ENCODE measurements at regions not wholly inside any gene's neighbourhood (a gene's known extent, or its start where the extent isn't known, plus 50 kb on each side); places are given as distances from the start of the nearest gene placed in this dataset.

DNA sequence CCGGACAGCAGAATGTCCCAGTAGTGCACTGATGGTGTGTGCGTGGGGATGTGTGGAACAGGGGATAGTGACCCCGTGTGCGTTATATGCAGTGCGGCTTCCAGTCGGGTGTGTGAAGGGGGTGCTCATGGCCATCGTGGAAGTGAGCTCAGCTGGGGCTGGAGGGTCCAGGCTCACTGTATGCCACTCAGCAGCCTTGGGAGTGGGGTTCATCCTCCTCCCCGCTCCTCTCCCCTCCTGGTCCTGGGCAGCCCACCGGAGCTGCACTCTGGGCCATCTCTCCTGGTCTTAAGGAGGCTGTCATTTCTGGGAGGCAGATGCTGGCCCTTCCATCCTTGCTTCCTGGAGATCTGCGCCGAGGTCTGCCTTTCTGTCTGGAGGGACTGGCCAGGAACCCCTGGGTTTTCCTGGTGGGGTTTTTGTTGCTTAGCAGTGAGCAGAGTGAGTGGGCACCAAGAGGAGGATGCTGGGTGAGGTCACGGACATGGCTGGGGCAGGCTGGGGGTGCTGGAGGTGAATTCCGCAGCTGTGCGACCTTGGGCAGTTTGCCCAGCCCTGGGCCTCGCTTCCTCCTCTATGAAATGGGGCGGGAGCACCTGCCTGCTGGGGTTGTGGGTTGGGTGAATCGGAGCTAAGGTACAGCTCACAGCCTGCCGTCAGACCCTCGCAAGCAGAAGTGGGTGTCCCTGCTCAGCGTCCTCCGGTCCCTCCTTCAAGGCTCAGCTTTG is 164.1 kb downstream of the SEC14L1 start:
- Histone ChIP-seq H3K4me3 (ENCODE audit: low read depth in 1 of 2, low read length in 1 of 2) (no peak overlapping the region), H3K4me1 (ENCODE audit: control insufficient read depth in 1 of 2, insufficient read depth in 1 of 2, low read depth in 1 of 2, low read length in 1 of 2) (no peaks in the 10 kb centered on the region), H3K36me3 (no peaks in the 10 kb centered on the region), H3K9me3 (no peaks in the 10 kb centered on the region), H3K27ac (no peak overlapping the region), H3K27me3 (no peaks in the 10 kb centered on the region)
- TF ChIP-seq, protein P1, sequence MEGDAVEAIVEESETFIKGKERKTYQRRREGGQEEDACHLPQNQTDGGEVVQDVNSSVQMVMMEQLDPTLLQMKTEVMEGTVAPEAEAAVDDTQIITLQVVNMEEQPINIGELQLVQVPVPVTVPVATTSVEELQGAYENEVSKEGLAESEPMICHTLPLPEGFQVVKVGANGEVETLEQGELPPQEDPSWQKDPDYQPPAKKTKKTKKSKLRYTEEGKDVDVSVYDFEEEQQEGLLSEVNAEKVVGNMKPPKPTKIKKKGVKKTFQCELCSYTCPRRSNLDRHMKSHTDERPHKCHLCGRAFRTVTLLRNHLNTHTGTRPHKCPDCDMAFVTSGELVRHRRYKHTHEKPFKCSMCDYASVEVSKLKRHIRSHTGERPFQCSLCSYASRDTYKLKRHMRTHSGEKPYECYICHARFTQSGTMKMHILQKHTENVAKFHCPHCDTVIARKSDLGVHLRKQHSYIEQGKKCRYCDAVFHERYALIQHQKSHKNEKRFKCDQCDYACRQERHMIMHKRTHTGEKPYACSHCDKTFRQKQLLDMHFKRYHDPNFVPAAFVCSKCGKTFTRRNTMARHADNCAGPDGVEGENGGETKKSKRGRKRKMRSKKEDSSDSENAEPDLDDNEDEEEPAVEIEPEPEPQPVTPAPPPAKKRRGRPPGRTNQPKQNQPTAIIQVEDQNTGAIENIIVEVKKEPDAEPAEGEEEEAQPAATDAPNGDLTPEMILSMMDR (IDR thresholded peaks at IDR 0.05), result no peak

GRCh38 chr17:77306048-77306789 is 165.4 kb downstream of the SEC14L1 start:
- H3K27me3 ChIP-seq, result no peaks in the 10 kb centered on the region
- no peaks in the 10 kb centered on the region for H3K36me3 ChIP-seq
- TF ChIP-seq, protein P1 (IDR thresholded peaks at IDR 0.05), result no peak
- no peaks in the 10 kb centered on the region for H3K9me3 ChIP-seq
- H3K4me3 ChIP-seq (ENCODE audit: low read depth in 1 of 2, low read length in 1 of 2), result no peak overlapping the region
- peaks cover 0 to under 1% of the 10 kb centered on the region in 2 experiments for H3K4me1 ChIP-seq (ENCODE audit: control insufficient read depth in 1 of 2, insufficient read depth in 1 of 2, low read depth in 1 of 2, low read length in 1 of 2)
- no peak overlapping the region for H3K27ac ChIP-seq

DNA sequence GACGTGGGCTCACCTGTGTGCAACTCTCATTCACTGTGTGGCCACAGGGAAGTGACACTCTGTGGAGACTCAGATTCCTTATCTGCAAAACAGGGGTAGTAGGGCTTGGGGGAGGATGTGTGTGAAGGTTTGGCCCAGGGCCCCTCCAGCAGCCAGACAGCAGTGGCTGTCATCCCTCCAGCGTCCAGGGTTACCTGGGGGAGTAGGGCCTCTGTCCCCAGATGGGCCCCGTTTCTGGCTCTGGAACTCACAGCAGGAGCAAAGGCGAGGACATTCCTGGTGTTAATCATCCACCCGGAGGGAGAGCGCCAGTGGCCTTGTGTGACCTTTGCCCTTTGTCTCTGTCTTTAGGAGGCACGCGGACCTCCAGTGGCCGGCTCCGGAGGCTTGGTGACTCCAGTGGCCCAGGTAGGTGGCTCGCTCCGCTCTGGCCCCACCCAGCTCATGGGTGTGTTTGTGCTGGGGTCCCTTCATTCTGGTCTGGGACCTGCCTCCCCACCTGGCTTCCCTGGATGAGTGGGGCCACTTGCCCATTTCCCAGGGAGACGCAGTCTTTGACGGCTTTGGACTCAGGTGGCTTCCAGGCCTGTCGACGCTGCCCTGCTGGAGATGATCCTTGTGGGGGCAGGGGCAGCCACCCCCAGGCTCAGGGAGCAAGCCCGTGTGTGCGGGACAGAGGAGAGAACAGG is 166.2 kb downstream of the SEC14L1 start:
- Histone ChIP-seq H3K27me3 (no peaks in the 10 kb centered on the region), H3K9me3 (no peaks in the 10 kb centered on the region), H3K27ac (no peak overlapping the region), H3K4me3 (ENCODE audit: low read depth in 1 of 2, low read length in 1 of 2) (no peak overlapping the region), H3K36me3 (no peaks in the 10 kb centered on the region), H3K4me1 (ENCODE audit: control insufficient read depth in 1 of 2, insufficient read depth in 1 of 2, low read depth in 1 of 2, low read length in 1 of 2) (peaks cover 6 to 8% of the 10 kb centered on the region in 2 experiments)
- TF ChIP-seq, protein P1 (IDR thresholded peaks at IDR 0.05), result no peak

DNA sequence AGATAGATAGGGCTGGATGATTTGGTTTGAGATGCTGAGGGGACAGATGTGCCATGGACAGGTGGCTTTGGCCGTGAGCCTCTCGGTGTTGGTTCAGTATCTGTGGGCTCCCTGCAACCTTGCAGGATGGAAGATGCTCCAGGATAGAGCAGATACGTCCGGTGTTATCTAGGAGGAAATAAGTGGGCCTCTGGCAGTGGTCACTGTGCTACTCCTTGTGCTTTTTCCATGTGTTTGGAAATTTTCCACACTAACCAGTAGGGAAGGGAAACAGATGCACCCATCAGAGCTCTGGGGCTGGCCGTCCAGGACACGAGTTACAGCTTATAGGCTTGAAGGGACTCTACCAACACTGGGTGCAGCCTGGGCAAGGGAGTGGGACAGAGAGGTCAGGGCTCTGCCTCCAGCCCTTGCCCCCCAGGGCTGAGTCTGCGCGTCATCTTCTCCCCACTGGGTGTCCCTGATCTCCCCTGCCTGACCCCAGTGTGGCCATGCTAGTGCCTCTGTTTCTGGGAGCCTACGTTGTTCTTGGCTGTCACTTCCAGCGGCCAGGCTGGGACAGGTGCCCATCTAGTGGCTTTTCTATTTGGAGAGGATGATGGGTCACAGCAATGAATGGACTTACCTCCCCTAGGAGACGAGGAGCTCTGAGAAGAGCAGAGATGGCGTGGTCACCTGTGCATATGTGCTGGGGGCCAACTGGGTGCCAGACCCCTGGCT is 166.9 kb downstream of the SEC14L1 start:
- TF ChIP-seq, protein P1 (IDR thresholded peaks at IDR 0.05), result no peak
- Histone ChIP-seq H3K4me1 (ENCODE audit: control insufficient read depth in 1 of 2, insufficient read depth in 1 of 2, low read depth in 1 of 2, low read length in 1 of 2) (peaks cover 8 to 11% of the 10 kb centered on the region in 2 experiments), H3K9me3 (no peaks in the 10 kb centered on the region), H3K27me3 (no peaks in the 10 kb centered on the region), H3K36me3 (no peaks in the 10 kb centered on the region), H3K27ac (no peak overlapping the region), H3K4me3 (ENCODE audit: low read depth in 1 of 2, low read length in 1 of 2) (no peak overlapping the region)

Data from neutrophil (primary cell).